NB4 (cell line): ENCODE measurements at regions not wholly inside any gene's neighbourhood (a gene's known extent, or its start where the extent isn't known, plus 50 kb on each side); places are given as distances from the start of the nearest gene placed in this dataset.

Experiments
- POLR2A ChIP-seq: IDR thresholded peaks from 2 replicates; pipeline ENCODE4 v1.6.1; 2011; ENCODE audit warnings: mild to moderate bottlenecking; ENCODE audit not compliant: insufficient read length; ENCODE audit errors: extremely low read depth
- TF ChIP-seq, protein P1 (sequence below): IDR thresholded peaks from one replicate; pipeline ENCODE4 v1.5.1; 2012; ENCODE audit warnings: low read depth, low read length

- TF ChIP-seq, protein P1, sequence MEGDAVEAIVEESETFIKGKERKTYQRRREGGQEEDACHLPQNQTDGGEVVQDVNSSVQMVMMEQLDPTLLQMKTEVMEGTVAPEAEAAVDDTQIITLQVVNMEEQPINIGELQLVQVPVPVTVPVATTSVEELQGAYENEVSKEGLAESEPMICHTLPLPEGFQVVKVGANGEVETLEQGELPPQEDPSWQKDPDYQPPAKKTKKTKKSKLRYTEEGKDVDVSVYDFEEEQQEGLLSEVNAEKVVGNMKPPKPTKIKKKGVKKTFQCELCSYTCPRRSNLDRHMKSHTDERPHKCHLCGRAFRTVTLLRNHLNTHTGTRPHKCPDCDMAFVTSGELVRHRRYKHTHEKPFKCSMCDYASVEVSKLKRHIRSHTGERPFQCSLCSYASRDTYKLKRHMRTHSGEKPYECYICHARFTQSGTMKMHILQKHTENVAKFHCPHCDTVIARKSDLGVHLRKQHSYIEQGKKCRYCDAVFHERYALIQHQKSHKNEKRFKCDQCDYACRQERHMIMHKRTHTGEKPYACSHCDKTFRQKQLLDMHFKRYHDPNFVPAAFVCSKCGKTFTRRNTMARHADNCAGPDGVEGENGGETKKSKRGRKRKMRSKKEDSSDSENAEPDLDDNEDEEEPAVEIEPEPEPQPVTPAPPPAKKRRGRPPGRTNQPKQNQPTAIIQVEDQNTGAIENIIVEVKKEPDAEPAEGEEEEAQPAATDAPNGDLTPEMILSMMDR, result no peak
- no peak for TF ChIP-seq POLR2A
Observed at GRCh38 chr16:7964744-7965143, 625.6 kb downstream of the TMEM114 start.
